ENCODE measurements at regions not wholly inside any gene's neighbourhood (a gene's known extent, or its start where the extent isn't known, plus 50 kb on each side); places are given as distances from the start of the nearest gene placed in this dataset.

- no peak for DNase-seq
Measured at GRCh38 chr13:73129023-73129422, 70.2 kb downstream of the KLF5 start.
